Heart left ventricle (tissue), 13 donors: ENCODE measurements at regions not wholly inside any gene's neighbourhood (a gene's known extent, or its start where the extent isn't known, plus 50 kb on each side); places are given as distances from the start of the nearest gene placed in this dataset.

Experiments
- POLR2A ChIP-seq, 2 donors: fragments of 450-650 bp; IDR thresholded peaks; one replicate each; pipeline ENCODE4 v1.6.1; 2017; ENCODE audit warnings: antibody characterized with exemption in 2 of 2, mild to moderate bottlenecking in 2 of 2, moderate library complexity in 2 of 2
- TF ChIP-seq, protein P1 (sequence below), 12 donors: fragments of 200-600 bp; sonication (generic) in 4 of 12; IDR thresholded peaks; one replicate each; pipeline versions ENCODE4 v1.5.0 to v1.8.0; 2018 to 2022; ENCODE audit warnings: antibody characterized with exemption in 12 of 12, mild to moderate bottlenecking in 5 of 12
- donor health status: ischemic (EF 13 %, LVEDD 7.1; RV severe dilation, severe dysfunction).
- donor health status: DM: no; HTN: yes; CAD: no.
- donor health status: DM: no; HTN: no; CAD: no.
- donor health status: ischemic (EF 25% LVEDD 6.9; RV normal size, moderate dysfunction).
- donor health status: ischemic (EF 25% LVEDD 5.7; RV mildly dilated, moderate dysfunction).
- donor health status: ischemic (EF 35%, LVEDD 5.7; RV mildly dilated, moderate dysfunction).
- donor health status: nonischemic (EF 11% LVEDD 7.7; RV severe dilation, severe dysfunction).
- donor health status: DM: yes; HTN: yes; CAD: no.
- donor health status: PGD.
- donor health status: ischemic (EF 29% LVEDD 5.4; RV normal size, mild dysfunction).
- donor health status: nonischemic (EF 23%, LVEDD 6.1; RV moderate dilation, normal function).

- TF ChIP-seq POLR2A (IDR thresholded peaks at IDR 0.05) = no peak
- TF ChIP-seq, protein P1, sequence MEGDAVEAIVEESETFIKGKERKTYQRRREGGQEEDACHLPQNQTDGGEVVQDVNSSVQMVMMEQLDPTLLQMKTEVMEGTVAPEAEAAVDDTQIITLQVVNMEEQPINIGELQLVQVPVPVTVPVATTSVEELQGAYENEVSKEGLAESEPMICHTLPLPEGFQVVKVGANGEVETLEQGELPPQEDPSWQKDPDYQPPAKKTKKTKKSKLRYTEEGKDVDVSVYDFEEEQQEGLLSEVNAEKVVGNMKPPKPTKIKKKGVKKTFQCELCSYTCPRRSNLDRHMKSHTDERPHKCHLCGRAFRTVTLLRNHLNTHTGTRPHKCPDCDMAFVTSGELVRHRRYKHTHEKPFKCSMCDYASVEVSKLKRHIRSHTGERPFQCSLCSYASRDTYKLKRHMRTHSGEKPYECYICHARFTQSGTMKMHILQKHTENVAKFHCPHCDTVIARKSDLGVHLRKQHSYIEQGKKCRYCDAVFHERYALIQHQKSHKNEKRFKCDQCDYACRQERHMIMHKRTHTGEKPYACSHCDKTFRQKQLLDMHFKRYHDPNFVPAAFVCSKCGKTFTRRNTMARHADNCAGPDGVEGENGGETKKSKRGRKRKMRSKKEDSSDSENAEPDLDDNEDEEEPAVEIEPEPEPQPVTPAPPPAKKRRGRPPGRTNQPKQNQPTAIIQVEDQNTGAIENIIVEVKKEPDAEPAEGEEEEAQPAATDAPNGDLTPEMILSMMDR (IDR thresholded peaks at IDR 0.05) = no peak
Measured at GRCh38 chr18:67400502-67401117, 115.9 kb downstream of the DSEL start.
